IMR-90 (cell line): ENCODE measurements at regions not wholly inside any gene's neighbourhood (a gene's known extent, or its start where the extent isn't known, plus 50 kb on each side); places are given as distances from the start of the nearest gene placed in this dataset.
A peak's percentile ranks its signal among the peaks of the same experiment; 100 is the strongest.

Experiments used
- ATAC-seq: fragments of 200-7000 bp; cut with Tn5 transposase; 2 replicates; pipeline ENCODE4 v1.9.1; 2020; ENCODE audit warnings: low read depth, mild to moderate bottlenecking, moderate library complexity
- BruUV-seq: library from RNA; stranded (reverse); fragments of 400-500 nt; replicated peaks from 2 replicates; lab custom pipeline; 2021; lab: Mats Ljungman, UMichigan
- CTCF ChIA-PET: fragments of 300-600 bp; formaldehyde crosslinking; extraction: SDS; loops from one replicate; lab custom pipeline; 2021; ENCODE audit warnings: antibody characterized with exemption; lab: Yijun Ruan, JAX
- POLR2A ChIA-PET: fragments of 300-600 bp; sonication (Branson Sonifier 250); formaldehyde crosslinking; loops from one replicate; lab custom pipeline; 2022; ENCODE audit warnings: antibody characterized with exemption; ENCODE audit not compliant: unreplicated experiment; lab: Charles Lee
- DNase-seq: peaks from one replicate; pipeline ENCODE4 v3.0.0; 2013
- H2AFZ ChIP-seq: replicated peaks from 2 replicates; pipeline ENCODE3; 2013; ENCODE audit warnings: low read length, mild to moderate bottlenecking; ENCODE audit not compliant: poor library complexity
- H2AK5ac ChIP-seq: 2 replicates; pipeline ENCODE4 v1.6.1; 2013; ENCODE audit warnings: low read depth, low read length, inconsistent platforms
- H2AK9ac ChIP-seq: replicated peaks from 2 replicates; pipeline ENCODE3; 2013; ENCODE audit warnings: mild to moderate bottlenecking, low read depth, low read length, moderate library complexity; ENCODE audit not compliant: poor library complexity
- H2BK120ac ChIP-seq: 2 replicates; pipeline ENCODE4 v1.6.1; 2013; ENCODE audit warnings: low read depth, low read length, inconsistent platforms
- H2BK15ac ChIP-seq: 3 replicates; pipeline ENCODE4 v1.6.1; 2013; ENCODE audit warnings: low read depth, low read length, inconsistent platforms
- H2BK20ac ChIP-seq: 2 replicates; pipeline ENCODE4 v1.6.1; 2013; ENCODE audit warnings: low read depth, mild to moderate bottlenecking, inconsistent platforms, low read length, moderate library complexity
- H2BK5ac ChIP-seq: 2 replicates; pipeline ENCODE4 v1.6.1; 2013; ENCODE audit warnings: mild to moderate bottlenecking, low read depth, low read length, inconsistent platforms; ENCODE audit not compliant: poor library complexity, severe bottlenecking
- H3K14ac ChIP-seq: replicated peaks from 2 replicates; pipeline ENCODE4 v1.6.1; 2013; ENCODE audit warnings: low read depth, low read length, inconsistent platforms
- H3K18ac ChIP-seq: 2 replicates; pipeline ENCODE4 v1.6.1; 2013; ENCODE audit warnings: low read depth, low read length, control low read depth
- H3K23ac ChIP-seq: 2 replicates; pipeline ENCODE4 v1.6.1; 2013; ENCODE audit warnings: low read depth, low read length, inconsistent platforms
- H3K27ac ChIP-seq: 2 replicates; pipeline ENCODE4 v1.5.1; 2013; ENCODE audit warnings: mild to moderate bottlenecking, control low read depth, low read length; ENCODE audit not compliant: insufficient read depth
- H3K27me3 ChIP-seq: 2 replicates; pipeline ENCODE4 v1.6.1; 2013; ENCODE audit warnings: low read length; ENCODE audit not compliant: control insufficient read depth, insufficient read depth
- H3K36me3 ChIP-seq: 2 replicates; pipeline ENCODE4 v1.6.1; 2013; ENCODE audit warnings: low read length, mixed read lengths; ENCODE audit not compliant: control insufficient read depth, insufficient read depth
- H3K4ac ChIP-seq: 2 replicates; pipeline ENCODE4 v1.6.1; 2013; ENCODE audit warnings: low read depth, low read length, inconsistent platforms
- H3K4me1 ChIP-seq: 2 replicates; pipeline ENCODE4 v1.6.1; 2013; ENCODE audit warnings: low read length, mixed read lengths; ENCODE audit not compliant: control insufficient read depth, insufficient read depth
- H3K4me2 ChIP-seq: 2 replicates; pipeline ENCODE4 v1.6.1; 2013; ENCODE audit warnings: low read depth, mild to moderate bottlenecking, control low read depth, low read length, moderate library complexity
- H3K4me3 ChIP-seq: 2 replicates; pipeline ENCODE4 v1.5.1; 2013; ENCODE audit warnings: low read depth, mild to moderate bottlenecking, control low read depth, low read length, moderate library complexity; ENCODE audit not compliant: insufficient read depth
- H3K56ac ChIP-seq: 2 replicates; pipeline ENCODE4 v1.6.1; 2013; ENCODE audit warnings: low read length, inconsistent platforms; ENCODE audit not compliant: insufficient read depth; ENCODE audit errors: extremely low read depth
- H3K79me1 ChIP-seq, 2 experiments: 2 replicates each; pipeline ENCODE4 v1.6.1; 2013; ENCODE audit warnings: low read length in 2 of 2, inconsistent platforms in 1 of 2, low read depth in 1 of 2
- H3K9ac ChIP-seq: 2 replicates; pipeline ENCODE4 v1.6.1; 2013; ENCODE audit warnings: low read depth, low read length, control low read depth
- H3K9me1 ChIP-seq: 2 replicates; pipeline ENCODE4 v1.6.1; 2013; ENCODE audit warnings: low read length, inconsistent platforms; ENCODE audit not compliant: insufficient read depth
- H3K9me3 ChIP-seq: 2 replicates; pipeline ENCODE4 v1.6.1; 2013; ENCODE audit warnings: low read length; ENCODE audit not compliant: control insufficient read depth, insufficient read depth
- H4K20me1 ChIP-seq: 2 replicates; pipeline ENCODE4 v1.6.1; 2013; ENCODE audit warnings: low read length, inconsistent platforms; ENCODE audit not compliant: insufficient read depth
- H4K5ac ChIP-seq: 2 replicates; pipeline ENCODE4 v1.6.1; 2013; ENCODE audit warnings: mild to moderate bottlenecking, low read depth, low read length, control low read depth
- H4K8ac ChIP-seq, 2 experiments: 2 replicates each; pipeline ENCODE4 v1.6.1; 2013; ENCODE audit warnings: low read depth in 2 of 2, low read length in 2 of 2, control low read depth in 1 of 2, inconsistent platforms in 1 of 2
- H4K91ac ChIP-seq: 2 replicates; pipeline ENCODE4 v1.6.1; 2013; ENCODE audit warnings: low read depth, low read length, inconsistent platforms; ENCODE audit not compliant: insufficient read depth
- BHLHE40 ChIP-seq: fragments of 150-350 bp; IDR thresholded peaks from 2 replicates; pipeline ENCODE4 v1.6.1; 2016; ENCODE audit warnings: mild to moderate bottlenecking, low read depth, low read length
- CEBPB ChIP-seq: IDR thresholded peaks from 2 replicates; pipeline ENCODE4 v1.6.1; 2012; ENCODE audit warnings: low read depth, low read length, improper control_type of control experiment
- CHD1 ChIP-seq: IDR thresholded peaks from 2 replicates; pipeline ENCODE4 v1.6.1; 2012; ENCODE audit warnings: low read depth, low read length, improper control_type of control experiment
- FOS ChIP-seq: fragments of 150-350 bp; IDR thresholded peaks from 2 replicates; pipeline ENCODE4 v1.6.1; 2016; ENCODE audit warnings: low read depth, low read length
- MAFK ChIP-seq: IDR thresholded peaks from 2 replicates; pipeline ENCODE4 v1.6.1; 2012; ENCODE audit warnings: low read depth, low read length, improper control_type of control experiment
- MAZ ChIP-seq: IDR thresholded peaks from 2 replicates; pipeline ENCODE4 v1.6.1; 2012; ENCODE audit warnings: low read depth, mild to moderate bottlenecking, low read length, improper control_type of control experiment, moderate library complexity, borderline replicate concordance
- MXI1 ChIP-seq: IDR thresholded peaks from 2 replicates; pipeline ENCODE4 v1.6.1; 2012; ENCODE audit warnings: low read depth, mild to moderate bottlenecking, low read length, moderate library complexity, borderline replicate concordance
- NFE2L2 ChIP-seq: fragments of 150-350 bp; IDR thresholded peaks from 2 replicates; pipeline ENCODE4 v1.6.1; 2016; ENCODE audit warnings: low read depth, mild to moderate bottlenecking, low read length
- POLR2A ChIP-seq: IDR thresholded peaks from 2 replicates; pipeline ENCODE4 v1.6.1; 2012; ENCODE audit warnings: mild to moderate bottlenecking, low read depth, low read length
- RAD21 ChIP-seq: IDR thresholded peaks from 2 replicates; pipeline ENCODE4 v1.6.1; 2012; ENCODE audit warnings: low read length, improper control_type of control experiment
- RCOR1 ChIP-seq: IDR thresholded peaks from 2 replicates; pipeline ENCODE4 v1.6.1; 2012; ENCODE audit warnings: mild to moderate bottlenecking, low read length, improper control_type of control experiment; ENCODE audit not compliant: insufficient replicate concordance
- RFX5 ChIP-seq: IDR thresholded peaks from 2 replicates; pipeline ENCODE4 v1.8.0; 2012; ENCODE audit warnings: low read depth, mild to moderate bottlenecking, low read length, moderate library complexity
- SMC3 ChIP-seq: fragments of 150-350 bp; IDR thresholded peaks from 2 replicates; pipeline ENCODE4 v1.6.1; 2016; ENCODE audit warnings: low read depth, mild to moderate bottlenecking, antibody characterized with exemption, low read length, moderate library complexity
- WGBS, 2 experiments: methylation state at CpG; one replicate each; pipeline versions ENCODE4 v1.1.5 to v1.1.7; 2013; ENCODE audit warnings: missing lambda C conversion rate in 2 of 2; ENCODE audit not compliant: insufficient read length in 1 of 2; ENCODE audit errors: extremely low coverage in 2 of 2; 5-methylcytosine and 5-hydroxymethylcytosine counted together
- dilution Hi-C: fragments of 300-500 bp; cut with HindIII; formaldehyde crosslinking; loops from one replicate; pipeline ENCODE4 v1.14.3; 2018; ENCODE audit warnings: low sequenced_read_pairs; ENCODE audit not compliant: unreplicated experiment
- in situ Hi-C: fragments of 300-500 bp; cut with MboI; formaldehyde crosslinking; loops from 3 replicates; pipeline ENCODE4 v1.14.3; 2019; ENCODE audit warnings: low sequenced_read_pairs, inconsistent platforms, mixed read lengths
- intact Hi-C: fragments of 100-400 bp; cut with micrococcal nuclease; formaldehyde crosslinking; loops from 2 replicates; pipeline ENCODE4 v1.10.0; 2022
- TF ChIP-seq, protein P1 (sequence below): conservative IDR thresholded peaks from 2 replicates; pipeline ENCODE4 v1.5.1; 2012; ENCODE audit warnings: mild to moderate bottlenecking, low read depth, low read length, improper control_type of control experiment
- TF ChIP-seq, protein P2 (sequence below): fragments of 150-350 bp; IDR thresholded peaks from 2 replicates; pipeline ENCODE4 v1.6.1; 2017; ENCODE audit warnings: mild to moderate bottlenecking, antibody characterized with exemption, low read length, low read depth
- TF ChIP-seq, protein P3 (sequence below): fragments of 150-350 bp; IDR thresholded peaks from 2 replicates; pipeline ENCODE4 v1.6.1; 2016; ENCODE audit warnings: low read depth, mild to moderate bottlenecking, low read length, moderate library complexity, borderline replicate concordance

DNA sequence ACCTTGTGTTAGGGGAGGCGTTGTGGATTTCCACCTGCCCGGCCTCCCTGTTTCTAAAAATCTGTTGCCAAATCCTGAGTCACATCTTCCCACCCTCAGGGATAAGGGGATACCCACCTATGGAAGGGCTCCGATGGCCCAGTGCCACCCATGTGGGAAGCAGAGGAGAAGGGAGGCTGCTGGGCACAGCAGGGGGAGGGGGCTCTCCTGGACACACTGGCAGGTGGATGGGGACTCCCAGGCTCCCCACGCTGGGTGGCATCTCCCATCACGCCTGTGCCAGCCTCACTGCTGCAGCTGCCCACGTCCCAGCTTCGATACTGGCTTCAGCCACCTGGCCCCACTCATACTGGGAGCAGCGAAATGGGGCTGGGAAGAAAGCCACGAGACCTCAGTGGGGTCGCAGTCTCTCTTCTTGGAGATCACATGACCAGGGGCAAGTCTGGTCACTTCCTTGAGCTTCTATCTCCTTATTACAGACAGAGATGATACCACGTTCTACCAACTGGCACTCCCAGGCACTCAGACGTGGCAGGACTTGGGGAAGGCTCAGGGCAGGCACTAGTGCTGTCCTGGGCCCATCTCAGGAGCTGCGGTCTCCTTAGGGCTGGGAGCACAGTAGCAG, 72.2 kb downstream of the PITPNM2 start:
- CTCF ChIA-PET = no interaction called here
- Histone ChIP-seq H3K56ac (no peak overlapping the region), H3K4me1 (peaks cover 7% of the 10 kb centered on the region; the same call in 1 of the 2 replicates), H4K8ac (no peak overlapping the region), H2BK20ac (no peak overlapping the region), H2AK9ac (no peak overlapping the region), H3K4me2 (no peak overlapping the region), H3K4me3 (no peak overlapping the region), H2BK15ac (no peak overlapping the region), H2BK120ac (no peak overlapping the region), H3K79me1 (peaks cover 15 to 30% of the 10 kb centered on the region in 2 experiments), H3K9ac (no peak overlapping the region), H2BK5ac (no peak overlapping the region), H3K14ac (no peak overlapping the region), H4K91ac (no peak overlapping the region), H3K27ac (no peak overlapping the region), H3K18ac (no peak overlapping the region), H3K9me3 (no peaks in the 10 kb centered on the region), H2AK5ac (0 out of 2 replicates have a peak overlapping the region, but pooled peaks have one; percentile 21), H3K23ac (no peak overlapping the region), H3K4ac (no peak overlapping the region), H3K9me1 (peaks cover 20% of the 10 kb centered on the region), H2AFZ (no peak overlapping the region), H4K20me1 (peaks cover 26% of the 10 kb centered on the region), H4K5ac (no peak overlapping the region), H3K27me3 (peaks cover 3% of the 10 kb centered on the region; the same call in 1 of the 2 replicates), H3K36me3 (peaks cover 2% of the 10 kb centered on the region; the same call in 1 of the 2 replicates)
- WGBS, 2 experiments = 88% methylated on average over 6 of the region's 13 CpGs; no CpG with 5 or more reads in 1 of the 2 experiments
- ATAC-seq (no peak), DNase-seq (no peak)
- POLR2A ChIA-PET = no interaction called here
- in situ Hi-C loops = no loop called here
- no TSS peak for BruUV-seq
- intact Hi-C loops = no loop called here
- dilution Hi-C loops = no loop called here
- TF ChIP-seq MXI1 (no peak), CEBPB (no peak), RAD21 (no peak), POLR2A (no peak), NFE2L2 (no peak), SMC3 (no peak), BHLHE40 (no peak), MAFK (no peak), MAZ (no peak), CHD1 (no peak), FOS (no peak), RFX5 (no peak), RCOR1 (no peak)
- TF ChIP-seq, protein P1, sequence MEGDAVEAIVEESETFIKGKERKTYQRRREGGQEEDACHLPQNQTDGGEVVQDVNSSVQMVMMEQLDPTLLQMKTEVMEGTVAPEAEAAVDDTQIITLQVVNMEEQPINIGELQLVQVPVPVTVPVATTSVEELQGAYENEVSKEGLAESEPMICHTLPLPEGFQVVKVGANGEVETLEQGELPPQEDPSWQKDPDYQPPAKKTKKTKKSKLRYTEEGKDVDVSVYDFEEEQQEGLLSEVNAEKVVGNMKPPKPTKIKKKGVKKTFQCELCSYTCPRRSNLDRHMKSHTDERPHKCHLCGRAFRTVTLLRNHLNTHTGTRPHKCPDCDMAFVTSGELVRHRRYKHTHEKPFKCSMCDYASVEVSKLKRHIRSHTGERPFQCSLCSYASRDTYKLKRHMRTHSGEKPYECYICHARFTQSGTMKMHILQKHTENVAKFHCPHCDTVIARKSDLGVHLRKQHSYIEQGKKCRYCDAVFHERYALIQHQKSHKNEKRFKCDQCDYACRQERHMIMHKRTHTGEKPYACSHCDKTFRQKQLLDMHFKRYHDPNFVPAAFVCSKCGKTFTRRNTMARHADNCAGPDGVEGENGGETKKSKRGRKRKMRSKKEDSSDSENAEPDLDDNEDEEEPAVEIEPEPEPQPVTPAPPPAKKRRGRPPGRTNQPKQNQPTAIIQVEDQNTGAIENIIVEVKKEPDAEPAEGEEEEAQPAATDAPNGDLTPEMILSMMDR = no peak
- TF ChIP-seq, protein P2, sequence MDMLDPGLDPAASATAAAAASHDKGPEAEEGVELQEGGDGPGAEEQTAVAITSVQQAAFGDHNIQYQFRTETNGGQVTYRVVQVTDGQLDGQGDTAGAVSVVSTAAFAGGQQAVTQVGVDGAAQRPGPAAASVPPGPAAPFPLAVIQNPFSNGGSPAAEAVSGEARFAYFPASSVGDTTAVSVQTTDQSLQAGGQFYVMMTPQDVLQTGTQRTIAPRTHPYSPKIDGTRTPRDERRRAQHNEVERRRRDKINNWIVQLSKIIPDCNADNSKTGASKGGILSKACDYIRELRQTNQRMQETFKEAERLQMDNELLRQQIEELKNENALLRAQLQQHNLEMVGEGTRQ = no peak
- TF ChIP-seq, protein P3, sequence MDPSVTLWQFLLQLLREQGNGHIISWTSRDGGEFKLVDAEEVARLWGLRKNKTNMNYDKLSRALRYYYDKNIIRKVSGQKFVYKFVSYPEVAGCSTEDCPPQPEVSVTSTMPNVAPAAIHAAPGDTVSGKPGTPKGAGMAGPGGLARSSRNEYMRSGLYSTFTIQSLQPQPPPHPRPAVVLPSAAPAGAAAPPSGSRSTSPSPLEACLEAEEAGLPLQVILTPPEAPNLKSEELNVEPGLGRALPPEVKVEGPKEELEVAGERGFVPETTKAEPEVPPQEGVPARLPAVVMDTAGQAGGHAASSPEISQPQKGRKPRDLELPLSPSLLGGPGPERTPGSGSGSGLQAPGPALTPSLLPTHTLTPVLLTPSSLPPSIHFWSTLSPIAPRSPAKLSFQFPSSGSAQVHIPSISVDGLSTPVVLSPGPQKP = no peak
